Esophagus squamous epithelium (tissue), 5 donors: ENCODE measurements at regions not wholly inside any gene's neighbourhood (a gene's known extent, or its start where the extent isn't known, plus 50 kb on each side); places are given as distances from the start of the nearest gene placed in this dataset.
"Not testable (repeated sequence)": the region's sequence is repeated elsewhere in the genome, so short reads cannot be mapped to it uniquely, and the experiment has no call there.

Experiments used
- DNase-seq: peaks from one replicate; lab custom pipeline; 2025; lab: John Stamatoyannopoulos, UW
- H3K27ac ChIP-seq, 4 donors: fragments of 200-600 bp; sonication (generic); one replicate each; pipeline ENCODE4 v1.5.1; 2016 to 2019; ENCODE audit warnings: mild to moderate bottlenecking in 1 of 4
- H3K27me3 ChIP-seq, 4 donors: fragments of 200-600 bp; sonication (generic); 1 replicate in 3 of 4; 2 replicates in 1 of 4; pipeline versions ENCODE4 v1.5.1 to v1.6.0; 2017 to 2021; ENCODE audit warnings: antibody characterized with exemption in 1 of 4
- H3K36me3 ChIP-seq, 3 donors: fragments of 200-600 bp; sonication (generic); one replicate each; pipeline ENCODE4 v1.5.1; 2016 to 2019
- H3K4me1 ChIP-seq, 3 donors: fragments of 200-600 bp; sonication (generic); one replicate each; pipeline ENCODE4 v1.5.1; 2017 to 2019
- H3K4me3 ChIP-seq, 4 donors: fragments of 200-600 bp; sonication (generic); 1 replicate in 3 of 4; 2 replicates in 1 of 4; pipeline ENCODE4 v1.5.1; 2016 to 2019; ENCODE audit warnings: mild to moderate bottlenecking in 2 of 4, moderate library complexity in 1 of 4
- H3K9me3 ChIP-seq, 3 donors: fragments of 200-600 bp; sonication (generic); one replicate each; pipeline ENCODE4 v1.5.1; 2016 to 2019
- POLR2A ChIP-seq, 4 donors: fragments of 450-650 bp; IDR thresholded peaks; one replicate each; pipeline ENCODE4 v1.6.1; 2017; ENCODE audit warnings: antibody characterized with exemption in 4 of 4, mild to moderate bottlenecking in 4 of 4, moderate library complexity in 3 of 4
- WGBS, 2 donors: methylation state at CpG; one replicate each; pipeline ENCODE4 v1.1.5; 2018; 5-methylcytosine and 5-hydroxymethylcytosine counted together
- intact Hi-C: fragments of 100-400 bp; cut with DNase I; formaldehyde crosslinking; loops from one replicate; pipeline ENCODE4 v1.15.0; 2022
- TF ChIP-seq, protein P1 (sequence below), 6 experiments: fragments of 450-650 bp in 4 of 6; fragments of 200-600 bp in 2 of 6; sonication (generic) in 2 of 6; IDR thresholded peaks; one replicate each; pipeline ENCODE4 v1.5.1; 2016 to 2019; ENCODE audit warnings: antibody characterized with exemption in 6 of 6, mild to moderate bottlenecking in 4 of 6, moderate library complexity in 4 of 6
- donor health status: DM: yes; HTN: yes; CAD: no.

DNA sequence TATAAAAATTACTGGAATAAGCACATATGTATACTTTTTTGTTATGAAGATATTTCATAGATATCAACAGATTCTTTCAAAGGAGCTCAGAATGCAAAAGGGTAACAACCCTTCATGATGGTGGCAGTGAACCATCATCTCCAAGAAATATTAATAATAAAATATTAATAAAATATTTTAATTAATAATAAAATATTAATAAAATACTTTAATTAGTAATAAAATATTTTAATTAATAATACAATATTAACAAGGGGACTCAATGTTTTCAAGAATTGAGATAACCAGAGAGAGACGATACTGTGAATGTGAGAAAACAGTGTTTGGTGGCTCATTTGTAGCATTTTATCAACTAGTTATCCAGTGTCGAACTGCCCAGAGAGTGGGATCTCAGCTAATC is 86.0 kb upstream of the NT5E start:
- intact Hi-C loops = no loop called here
- Histone ChIP-seq H3K9me3 (no peaks in the 10 kb centered on the region), H3K4me3 (no peak overlapping the region), H3K27me3 (no peaks in the 10 kb centered on the region), H3K4me1 (peaks cover 0 to 21% (median 0%) of the 10 kb centered on the region in 3 donors), H3K36me3 (no peaks in the 10 kb centered on the region), H3K27ac (no peak overlapping the region)
- TF ChIP-seq, protein P1, sequence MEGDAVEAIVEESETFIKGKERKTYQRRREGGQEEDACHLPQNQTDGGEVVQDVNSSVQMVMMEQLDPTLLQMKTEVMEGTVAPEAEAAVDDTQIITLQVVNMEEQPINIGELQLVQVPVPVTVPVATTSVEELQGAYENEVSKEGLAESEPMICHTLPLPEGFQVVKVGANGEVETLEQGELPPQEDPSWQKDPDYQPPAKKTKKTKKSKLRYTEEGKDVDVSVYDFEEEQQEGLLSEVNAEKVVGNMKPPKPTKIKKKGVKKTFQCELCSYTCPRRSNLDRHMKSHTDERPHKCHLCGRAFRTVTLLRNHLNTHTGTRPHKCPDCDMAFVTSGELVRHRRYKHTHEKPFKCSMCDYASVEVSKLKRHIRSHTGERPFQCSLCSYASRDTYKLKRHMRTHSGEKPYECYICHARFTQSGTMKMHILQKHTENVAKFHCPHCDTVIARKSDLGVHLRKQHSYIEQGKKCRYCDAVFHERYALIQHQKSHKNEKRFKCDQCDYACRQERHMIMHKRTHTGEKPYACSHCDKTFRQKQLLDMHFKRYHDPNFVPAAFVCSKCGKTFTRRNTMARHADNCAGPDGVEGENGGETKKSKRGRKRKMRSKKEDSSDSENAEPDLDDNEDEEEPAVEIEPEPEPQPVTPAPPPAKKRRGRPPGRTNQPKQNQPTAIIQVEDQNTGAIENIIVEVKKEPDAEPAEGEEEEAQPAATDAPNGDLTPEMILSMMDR (IDR thresholded peaks at IDR 0.05) = no peak
- TF ChIP-seq POLR2A (IDR thresholded peaks at IDR 0.05) = no peak
- no peak for DNase-seq
- WGBS, 2 donors = 79 to 83% methylated on average over 2 of the region's 2 CpGs

DNA sequence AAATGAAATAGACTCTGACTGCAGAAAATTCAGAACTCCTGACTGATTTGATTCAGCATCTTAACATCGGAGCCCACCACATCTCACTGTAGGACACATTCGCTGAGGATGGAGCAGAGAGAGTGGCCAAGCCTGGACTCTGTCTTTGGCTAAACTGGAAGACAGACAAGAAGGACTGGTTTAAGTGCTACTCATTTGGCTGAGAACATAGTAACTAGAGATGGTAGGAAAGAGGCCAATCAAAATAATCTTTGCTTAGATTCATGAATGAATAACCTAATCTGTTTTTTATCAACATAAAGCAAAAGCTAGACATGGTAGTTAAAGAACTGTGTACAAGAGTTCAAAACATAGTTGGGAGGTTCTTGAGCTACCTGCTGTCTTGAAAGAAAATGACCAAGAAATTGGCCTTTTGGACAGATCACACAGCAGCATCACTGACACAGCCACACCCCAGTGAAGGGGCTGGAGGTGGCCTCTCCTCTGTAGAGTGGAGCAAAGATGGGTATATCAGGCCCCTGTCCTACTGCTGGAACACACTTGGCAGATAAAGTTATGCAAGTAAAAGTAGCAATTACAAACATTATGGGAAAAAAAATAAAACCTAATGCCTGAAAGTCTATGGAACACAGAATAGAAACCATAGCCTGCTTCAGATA is 87.1 kb upstream of the NT5E start:
- Histone ChIP-seq H3K27me3 (peaks cover 0 to 6% (median 0%) of the 10 kb centered on the region in 4 donors), H3K27ac (no peak overlapping the region), H3K4me3 (no peak overlapping the region), H3K4me1 (peaks cover 0 to 21% (median 0%) of the 10 kb centered on the region in 3 donors), H3K36me3 (no peaks in the 10 kb centered on the region), H3K9me3 (no peaks in the 10 kb centered on the region)
- TF ChIP-seq, protein P1 (IDR thresholded peaks at IDR 0.05) = no peak
- no peak for TF ChIP-seq POLR2A (IDR thresholded peaks at IDR 0.05)
- intact Hi-C loops = no loop called here
- no peak for DNase-seq
- WGBS, 2 donors = 86 to 87% methylated on average over 2 of the region's 2 CpGs

DNA sequence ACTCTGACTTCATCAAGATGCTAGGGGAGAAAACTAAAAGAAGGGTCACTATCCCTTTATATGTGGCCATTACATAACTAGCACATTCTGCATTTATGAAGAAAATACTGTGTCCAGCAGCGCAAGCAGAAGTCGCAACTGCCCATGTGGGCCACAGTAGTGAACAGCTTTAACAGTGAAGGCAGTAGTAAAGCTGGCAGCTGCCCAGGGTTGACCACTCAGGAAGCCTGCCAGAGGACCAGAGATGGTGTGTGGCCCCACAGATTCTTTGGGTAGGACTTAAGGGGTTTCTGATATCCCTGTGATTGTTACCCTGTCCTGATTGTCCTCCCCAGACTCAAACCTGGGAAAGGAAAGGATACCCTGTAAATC is 88.3 kb upstream of the NT5E start:
- Histone ChIP-seq H3K27me3 (peaks cover 0 to 6% (median 0%) of the 10 kb centered on the region in 4 donors), H3K9me3 (no peaks in the 10 kb centered on the region), H3K27ac (peak overlapping the region in 3 of 4 donors; percentile 50 to 69 (median 57)), H3K4me1 (peaks cover 0 to 21% (median 0%) of the 10 kb centered on the region in 3 donors), H3K36me3 (no peaks in the 10 kb centered on the region), H3K4me3 (no peak overlapping the region)
- no peak for DNase-seq
- 95 to 96% methylated on average over 2 of the region's 2 CpGs for WGBS, 2 donors
- intact Hi-C loops = no loop called here
- no peak for TF ChIP-seq POLR2A (IDR thresholded peaks at IDR 0.05)

DNA sequence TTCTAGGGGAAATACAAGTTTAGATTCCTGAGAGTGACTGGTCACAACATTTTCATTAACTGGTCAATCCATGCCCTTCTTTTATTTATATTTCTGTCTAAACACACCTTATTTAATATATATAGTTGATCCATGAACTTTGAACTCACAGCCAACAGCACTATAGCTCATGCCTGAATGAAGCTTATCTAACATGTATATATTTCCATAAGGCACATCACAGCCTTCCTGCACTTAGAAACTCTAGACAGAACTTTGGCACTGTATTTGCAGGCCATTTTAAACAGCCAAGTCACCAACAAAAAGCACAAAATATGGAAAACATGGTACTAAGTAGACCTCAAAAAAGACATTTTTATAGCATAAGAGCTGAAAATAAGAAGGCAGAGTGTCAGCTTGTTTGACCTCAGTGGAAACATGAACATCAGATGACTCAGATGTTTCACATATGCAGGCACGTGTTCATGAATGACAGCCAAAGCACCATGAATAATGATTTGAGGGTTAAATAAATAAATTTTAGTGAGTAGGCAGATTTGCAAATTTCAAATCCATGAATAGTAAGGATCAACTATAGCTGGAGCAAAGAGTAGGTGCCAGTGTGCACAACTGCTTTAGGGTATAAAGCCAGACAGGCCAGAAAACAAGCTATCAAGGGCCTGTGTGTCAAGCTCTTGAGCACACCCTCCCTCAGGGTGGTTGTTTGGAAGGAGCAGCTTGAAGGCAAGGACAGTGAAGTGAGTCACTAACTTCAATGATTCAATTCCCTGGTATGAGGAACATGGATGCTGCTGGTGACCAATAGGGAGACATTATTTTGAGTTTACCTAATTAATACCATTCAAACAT is 88.9 kb upstream of the NT5E start:
- no peak overlapping the region for H3K4me3 ChIP-seq
- 0 to 23% methylated on average over 1 of the region's 1 CpG for WGBS, 2 donors
- no peaks in the 10 kb centered on the region for H3K36me3 ChIP-seq
- H3K4me1 ChIP-seq = peaks cover 0 to 21% (median 0%) of the 10 kb centered on the region in 3 donors
- TF ChIP-seq, protein P1 (IDR thresholded peaks at IDR 0.05) = no peak
- TF ChIP-seq POLR2A (IDR thresholded peaks at IDR 0.05) = no peak
- H3K27me3 ChIP-seq = peaks cover 0 to 6% (median 0%) of the 10 kb centered on the region in 4 donors
- intact Hi-C loops = no loop called here
- DNase-seq = no peak
- H3K27ac ChIP-seq = peak overlapping the region in 3 of 4 donors; percentile 50 to 69 (median 65)
- no peaks in the 10 kb centered on the region for H3K9me3 ChIP-seq

DNA sequence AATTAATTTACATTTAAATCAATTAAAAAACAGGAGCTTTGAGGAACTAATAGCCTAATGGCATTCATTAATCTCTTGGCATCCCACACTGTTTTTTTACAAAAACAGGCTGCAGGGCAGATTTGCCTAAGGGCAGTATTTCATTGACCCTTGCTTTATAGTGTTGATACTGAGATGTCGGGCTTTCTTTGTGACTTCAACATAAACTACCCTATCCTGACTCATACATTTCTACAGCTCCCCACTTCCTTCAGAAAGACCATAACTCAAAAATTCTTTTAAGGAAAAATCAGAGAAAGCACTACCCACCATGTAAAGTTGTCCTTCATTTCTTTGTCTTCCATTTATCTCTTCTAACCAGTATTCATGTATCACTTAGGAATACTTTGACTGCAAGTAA is 92.2 kb upstream of the NT5E start:
- Histone ChIP-seq H3K4me3 (no peak overlapping the region), H3K36me3 (no peaks in the 10 kb centered on the region), H3K4me1 (peaks cover 0 to 14% (median 0%) of the 10 kb centered on the region in 3 donors), H3K27ac (no peak overlapping the region), H3K27me3 (peaks cover 0 to 6% (median 0%) of the 10 kb centered on the region in 4 donors), H3K9me3 (no peaks in the 10 kb centered on the region)
- no peak for DNase-seq
- 0 to 62% methylated on average over 1 of the region's 1 CpG for WGBS, 2 donors
- TF ChIP-seq, protein P1 (IDR thresholded peaks at IDR 0.05) = no peak
- TF ChIP-seq POLR2A (IDR thresholded peaks at IDR 0.05) = no peak
- intact Hi-C loops = no loop called here

DNA sequence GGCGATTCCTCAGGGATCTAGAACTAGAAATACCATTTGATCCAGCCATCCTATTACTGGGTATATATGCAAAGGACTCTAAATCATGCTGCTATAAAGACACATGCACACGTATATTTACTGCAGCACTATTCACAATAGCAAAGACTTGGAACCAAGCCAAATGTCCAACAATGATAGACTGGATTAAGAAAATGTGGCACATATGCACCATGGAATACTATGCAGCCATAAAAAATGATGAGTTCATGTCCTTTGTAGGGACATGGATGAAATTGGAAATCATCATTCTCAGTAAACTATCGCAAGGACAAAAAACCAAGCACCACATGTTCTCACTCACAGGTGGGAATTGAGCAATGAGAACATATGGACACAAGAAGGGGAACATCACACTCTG is 93.1 kb upstream of the NT5E start:
- H3K27ac ChIP-seq, H3K27me3 ChIP-seq, H3K36me3 ChIP-seq, DNase-seq, H3K9me3 ChIP-seq, intact Hi-C loops, H3K4me3 ChIP-seq: not testable (repeated sequence)
- WGBS, 2 donors = 93 to 100% methylated on average over 2 of the region's 3 CpGs
- peaks cover 0 to 14% (median 0%) of the 10 kb centered on the region in 3 donors for H3K4me1 ChIP-seq
